ENCODE measurements at regions not wholly inside any gene's neighbourhood (a gene's known extent, or its start where the extent isn't known, plus 50 kb on each side); places are given as distances from the start of the nearest gene placed in this dataset.

GRCh38 chr15:39443659-39444219 is 137.1 kb upstream of the THBS1 start:
- no peak for DNase-seq (ENCODE audit: low read depth in 1 of 2, low spot score in 1 of 2)
- in situ Hi-C loops (cut with HindIII; ENCODE audit: low pct_unique_long_range_greater_than_20kb, low sequenced_read_pairs): no loop called here
- TF ChIP-seq JUND (IDR thresholded peaks at IDR 0.05; ENCODE audit: low read depth): no peak

GRCh38 chr15:39444735-39445470 is 136.0 kb upstream of the THBS1 start:
- in situ Hi-C loops (cut with HindIII; ENCODE audit: low pct_unique_long_range_greater_than_20kb, low sequenced_read_pairs): no loop called here

GRCh38 chr15:39445931-39446330 is 134.9 kb upstream of the THBS1 start:
- no peak for DNase-seq (ENCODE audit: low read depth in 1 of 2, low spot score in 1 of 2)
- in situ Hi-C loops (cut with HindIII; ENCODE audit: low pct_unique_long_range_greater_than_20kb, low sequenced_read_pairs): no loop called here
- no peak for TF ChIP-seq JUND (IDR thresholded peaks at IDR 0.05; ENCODE audit: low read depth)

More at GRCh38 chr15:39444735-39445470, 136.0 kb upstream of the THBS1 start:
- no peak for DNase-seq (ENCODE audit: low read depth in 1 of 2, low spot score in 1 of 2)
- TF ChIP-seq JUND (IDR thresholded peaks at IDR 0.05; ENCODE audit: low read depth): no peak

GRCh38 chr15:39447346-39447745 is 133.5 kb upstream of the THBS1 start:
- TF ChIP-seq JUND (IDR thresholded peaks at IDR 0.05; ENCODE audit: low read depth): no peak
- no peak for DNase-seq (ENCODE audit: low read depth in 1 of 2, low spot score in 1 of 2)
- in situ Hi-C loops (cut with HindIII; ENCODE audit: low pct_unique_long_range_greater_than_20kb, low sequenced_read_pairs): no loop called here

- no peak for TF ChIP-seq JUND (IDR thresholded peaks at IDR 0.05; ENCODE audit: low read depth)
- in situ Hi-C loops (cut with HindIII; ENCODE audit: low pct_unique_long_range_greater_than_20kb, low sequenced_read_pairs): no loop called here
- DNase-seq (ENCODE audit: low read depth in 1 of 2, low spot score in 1 of 2): no peak
These were observed 133.0 kb upstream of the THBS1 start for GRCh38 chr15:39447881-39448280.

- TF ChIP-seq JUND (IDR thresholded peaks at IDR 0.05; ENCODE audit: low read depth): no peak
- in situ Hi-C loops (cut with HindIII; ENCODE audit: low pct_unique_long_range_greater_than_20kb, low sequenced_read_pairs): no loop called here
- DNase-seq (ENCODE audit: low read depth in 1 of 2, low spot score in 1 of 2): peak in 1 of 2 experiments; percentile 58
These were observed 132.5 kb upstream of the THBS1 start for GRCh38 chr15:39448409-39448808.

- TF ChIP-seq JUND (IDR thresholded peaks at IDR 0.05; ENCODE audit: low read depth): no peak
- no peak for DNase-seq (ENCODE audit: low read depth in 1 of 2, low spot score in 1 of 2)
- in situ Hi-C loops (cut with HindIII; ENCODE audit: low pct_unique_long_range_greater_than_20kb, low sequenced_read_pairs): no loop called here
These were observed 129.7 kb upstream of the THBS1 start for GRCh38 chr15:39451121-39451688.

GRCh38 chr15:39451871-39452270 is 129.0 kb upstream of the THBS1 start:
- no peak for DNase-seq (ENCODE audit: low read depth in 1 of 2, low spot score in 1 of 2)
- TF ChIP-seq JUND (IDR thresholded peaks at IDR 0.05; ENCODE audit: low read depth): no peak
- in situ Hi-C loops (cut with HindIII; ENCODE audit: low pct_unique_long_range_greater_than_20kb, low sequenced_read_pairs): no loop called here

- in situ Hi-C loops (cut with HindIII; ENCODE audit: low pct_unique_long_range_greater_than_20kb, low sequenced_read_pairs): no loop called here
- TF ChIP-seq JUND (IDR thresholded peaks at IDR 0.05; ENCODE audit: low read depth): no peak
- DNase-seq (ENCODE audit: low read depth in 1 of 2, low spot score in 1 of 2): no peak
These were observed 127.3 kb upstream of the THBS1 start for GRCh38 chr15:39453620-39454019.

- DNase-seq (ENCODE audit: low read depth in 1 of 2, low spot score in 1 of 2): no peak
- TF ChIP-seq JUND (IDR thresholded peaks at IDR 0.05; ENCODE audit: low read depth): no peak
- in situ Hi-C loops (cut with HindIII; ENCODE audit: low pct_unique_long_range_greater_than_20kb, low sequenced_read_pairs): no loop called here
These were observed 126.5 kb upstream of the THBS1 start for GRCh38 chr15:39454189-39454986.

GRCh38 chr15:39455471-39455991 is 125.3 kb upstream of the THBS1 start:
- no peak for TF ChIP-seq JUND (IDR thresholded peaks at IDR 0.05; ENCODE audit: low read depth)
- peak in 1 of 2 experiments; percentile 67 for DNase-seq (ENCODE audit: low read depth in 1 of 2, low spot score in 1 of 2)
- in situ Hi-C loops (cut with HindIII; ENCODE audit: low pct_unique_long_range_greater_than_20kb, low sequenced_read_pairs): no loop called here

- in situ Hi-C loops (cut with HindIII; ENCODE audit: low pct_unique_long_range_greater_than_20kb, low sequenced_read_pairs): no loop called here
- no peak for TF ChIP-seq JUND (IDR thresholded peaks at IDR 0.05; ENCODE audit: low read depth)
These were observed 124.7 kb upstream of the THBS1 start for GRCh38 chr15:39456159-39456558.

More at GRCh38 chr15:39456159-39456558, 124.7 kb upstream of the THBS1 start:
- DNase-seq (ENCODE audit: low read depth in 1 of 2, low spot score in 1 of 2): no peak
